Transverse colon (tissue), 4 donors: ENCODE measurements at regions not wholly inside any gene's neighbourhood (a gene's known extent, or its start where the extent isn't known, plus 50 kb on each side); places are given as distances from the start of the nearest gene placed in this dataset.

Source experiments
- POLR2A ChIP-seq: fragments of 450-650 bp; IDR thresholded peaks from one replicate; pipeline ENCODE4 v1.6.1; 2016; ENCODE audit warnings: antibody characterized with exemption, mild to moderate bottlenecking, moderate library complexity
- POLR2AphosphoS5 ChIP-seq, 3 donors: sonication (generic); formaldehyde crosslinking; IDR thresholded peaks; one replicate each; pipeline ENCODE4 v1.6.1; 2016; ENCODE audit warnings: antibody characterized with exemption in 3 of 3
- TF ChIP-seq, protein P1 (sequence below), 5 experiments: fragments of 200-600 bp in 3 of 5; fragments of 450-650 bp in 2 of 5; sonication (generic) in 3 of 5; IDR thresholded peaks; 1 replicate in 2 of 5; 2 replicates in 3 of 5; pipeline ENCODE4 v1.5.1; 2016 to 2017; ENCODE audit warnings: antibody characterized with exemption in 5 of 5, inconsistent platforms in 3 of 5, mild to moderate bottlenecking in 2 of 5, moderate library complexity in 1 of 5

- TF ChIP-seq POLR2A (no peak), POLR2AphosphoS5 (IDR thresholded peaks at IDR 0.05) (no peak)
- TF ChIP-seq, protein P1, sequence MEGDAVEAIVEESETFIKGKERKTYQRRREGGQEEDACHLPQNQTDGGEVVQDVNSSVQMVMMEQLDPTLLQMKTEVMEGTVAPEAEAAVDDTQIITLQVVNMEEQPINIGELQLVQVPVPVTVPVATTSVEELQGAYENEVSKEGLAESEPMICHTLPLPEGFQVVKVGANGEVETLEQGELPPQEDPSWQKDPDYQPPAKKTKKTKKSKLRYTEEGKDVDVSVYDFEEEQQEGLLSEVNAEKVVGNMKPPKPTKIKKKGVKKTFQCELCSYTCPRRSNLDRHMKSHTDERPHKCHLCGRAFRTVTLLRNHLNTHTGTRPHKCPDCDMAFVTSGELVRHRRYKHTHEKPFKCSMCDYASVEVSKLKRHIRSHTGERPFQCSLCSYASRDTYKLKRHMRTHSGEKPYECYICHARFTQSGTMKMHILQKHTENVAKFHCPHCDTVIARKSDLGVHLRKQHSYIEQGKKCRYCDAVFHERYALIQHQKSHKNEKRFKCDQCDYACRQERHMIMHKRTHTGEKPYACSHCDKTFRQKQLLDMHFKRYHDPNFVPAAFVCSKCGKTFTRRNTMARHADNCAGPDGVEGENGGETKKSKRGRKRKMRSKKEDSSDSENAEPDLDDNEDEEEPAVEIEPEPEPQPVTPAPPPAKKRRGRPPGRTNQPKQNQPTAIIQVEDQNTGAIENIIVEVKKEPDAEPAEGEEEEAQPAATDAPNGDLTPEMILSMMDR (IDR thresholded peaks at IDR 0.05), result no peak
These were observed 461.2 kb downstream of the KCTD8 start for GRCh38 chr4:43987331-43987944.
